CD14-positive monocyte (primary cell): ENCODE measurements at regions not wholly inside any gene's neighbourhood (a gene's known extent, or its start where the extent isn't known, plus 50 kb on each side); places are given as distances from the start of the nearest gene placed in this dataset.

Experiments
- DNase-seq, 3 donors: peaks; one replicate each; pipeline ENCODE4 v3.0.0-alpha.2; 2011 to 2022
- H2AFZ ChIP-seq: 2 replicates; pipeline ENCODE4 v1.6.0; 2012; ENCODE audit warnings: mild to moderate bottlenecking, low read depth, low read length, inconsistent platforms; ENCODE audit not compliant: insufficient read depth, poor library complexity, severe bottlenecking
- H3K27ac ChIP-seq, 2 donors: 1 replicate in 1 of 2; 2 replicates in 1 of 2; pipeline ENCODE4 v1.5.1; 2012 to 2013; ENCODE audit warnings: low read length in 2 of 2, control low read depth in 1 of 2, inconsistent platforms in 1 of 2, low read depth in 1 of 2, mild to moderate bottlenecking in 1 of 2
- H3K27me3 ChIP-seq, 2 donors: one replicate each; pipeline versions ENCODE4 v1.6.0 to v1.6.1; 2011 to 2013; ENCODE audit warnings: low read length in 2 of 2; ENCODE audit not compliant: control insufficient read depth in 2 of 2, insufficient read depth in 2 of 2
- H3K36me3 ChIP-seq, 2 donors: replicated peaks in 1 of 2; 1 replicate in 1 of 2; 2 replicates in 1 of 2; pipeline versions ENCODE4 v1.5.1 to v1.6.1; 2012 to 2013; ENCODE audit warnings: low read length in 2 of 2, control low read depth in 1 of 2, inconsistent platforms in 1 of 2, mild to moderate bottlenecking in 1 of 2; ENCODE audit not compliant: insufficient read depth in 2 of 2, control insufficient read depth in 1 of 2
- H3K4me1 ChIP-seq, 2 donors: 1 replicate in 1 of 2; 2 replicates in 1 of 2; pipeline versions ENCODE4 v1.5.1 to v1.6.1; 2012 to 2013; ENCODE audit warnings: low read length in 2 of 2, control low read depth in 1 of 2, inconsistent platforms in 1 of 2, mild to moderate bottlenecking in 1 of 2, moderate library complexity in 1 of 2; ENCODE audit not compliant: insufficient read depth in 2 of 2, control insufficient read depth in 1 of 2
- H3K4me2 ChIP-seq: replicated peaks from 2 replicates; pipeline ENCODE3; 2012; ENCODE audit warnings: low read length, moderate library complexity, mild to moderate bottlenecking; ENCODE audit not compliant: poor library complexity, severe bottlenecking; ENCODE audit errors: extremely low read depth
- H3K4me3 ChIP-seq, 3 experiments: fragments of 200-600 bp in 1 of 3; sonication (generic) in 1 of 3; replicated peaks in 1 of 3; 1 replicate in 2 of 3; 2 replicates in 1 of 3; pipeline ENCODE4 v1.5.1; 2011 to 2013; ENCODE audit warnings: low read length in 3 of 3, mild to moderate bottlenecking in 3 of 3, control low read depth in 2 of 3, low read depth in 2 of 3, inconsistent platforms in 1 of 3, moderate library complexity in 1 of 3
- H3K79me2 ChIP-seq: 2 replicates; pipeline ENCODE4 v1.6.0; 2012; ENCODE audit warnings: mild to moderate bottlenecking, control low read depth, inconsistent platforms, low read length, moderate library complexity; ENCODE audit not compliant: insufficient read depth
- H3K9ac ChIP-seq: 2 replicates; pipeline ENCODE4 v1.6.0; 2017; ENCODE audit warnings: low read length, mild to moderate bottlenecking; ENCODE audit not compliant: insufficient read depth, poor library complexity, severe bottlenecking
- H3K9me3 ChIP-seq, 2 donors: replicated peaks in 1 of 2; 1 replicate in 1 of 2; 2 replicates in 1 of 2; pipeline versions ENCODE4 v1.5.1 to v1.6.1; 2012 to 2013; ENCODE audit warnings: low read length in 2 of 2, control low read depth in 1 of 2; ENCODE audit not compliant: control insufficient read depth in 1 of 2, insufficient read depth in 1 of 2
- H4K20me1 ChIP-seq: 2 replicates; pipeline ENCODE4 v1.6.0; 2012; ENCODE audit warnings: mild to moderate bottlenecking, low read length, control low read depth, moderate library complexity; ENCODE audit not compliant: insufficient read depth
- H3K27ac Mint-ChIP-seq, 7 donors: one replicate each; pipeline ENCODE4 v1.8.0; 2020; ENCODE audit warnings: mild to moderate bottlenecking in 7 of 7, mixed read lengths in 7 of 7, moderate library complexity in 6 of 7, inconsistent platforms in 2 of 7
- H3K27me3 Mint-ChIP-seq, 3 donors: one replicate each; pipeline ENCODE4 v1.8.0; 2021 to 2022; ENCODE audit warnings: low read depth in 3 of 3, mild to moderate bottlenecking in 3 of 3, mixed read lengths in 3 of 3, moderate library complexity in 3 of 3, inconsistent platforms in 1 of 3
- H3K36me3 Mint-ChIP-seq, 2 donors: one replicate each; pipeline ENCODE4 v1.8.0; 2020; ENCODE audit warnings: mixed read lengths in 2 of 2, inconsistent platforms in 1 of 2, mild to moderate bottlenecking in 1 of 2
- H3K4me1 Mint-ChIP-seq: one replicate; pipeline ENCODE4 v1.8.0; 2020; ENCODE audit warnings: mild to moderate bottlenecking, mixed read lengths
- H3K4me3 Mint-ChIP-seq, 2 donors: one replicate each; pipeline ENCODE4 v1.8.0; 2020; ENCODE audit warnings: mild to moderate bottlenecking in 2 of 2, mixed read lengths in 2 of 2, moderate library complexity in 1 of 2
- H3K9me3 Mint-ChIP-seq, 7 donors: one replicate each; pipeline ENCODE4 v1.8.0; 2020 to 2022; ENCODE audit warnings: mixed read lengths in 7 of 7, mild to moderate bottlenecking in 6 of 7, moderate library complexity in 6 of 7, inconsistent platforms in 2 of 7
- CTCF ChIP-seq: fragments of 200-600 bp; IDR thresholded peaks from one replicate; pipeline ENCODE4 v1.8.0; 2022; ENCODE audit warnings: antibody characterized with exemption, mild to moderate bottlenecking
- whole genome bisulfite sequencing: methylation state at CpG from one replicate; pipeline ENCODE4 v1.1.5; 2013; ENCODE audit warnings: missing lambda C conversion rate; ENCODE audit not compliant: insufficient coverage; 5-methylcytosine and 5-hydroxymethylcytosine counted together
- intact Hi-C, 2 donors: fragments of 100-400 bp; cut with micrococcal nuclease; formaldehyde crosslinking; loops; one replicate each; pipeline versions ENCODE4 v1.15.0 to v1.15.1; 2023

GRCh38 chr12:131460520-131460919, 250.4 kb upstream of the SFSWAP start:
- Mint-ChIP-seq H3K27ac (no peak overlapping the region), H3K36me3 (no peaks in the 10 kb centered on the region), H3K27me3 (peaks cover 2 to 5% (median 4%) of the 10 kb centered on the region in 3 donors), H3K4me3 (no peak overlapping the region), H3K4me1 (no peaks in the 10 kb centered on the region), H3K9me3 (no peaks in the 10 kb centered on the region)
- Histone ChIP-seq H3K9me3 (no peaks in the 10 kb centered on the region), H3K9ac (no peak overlapping the region), H3K36me3 (no peaks in the 10 kb centered on the region), H3K4me3 (no peak overlapping the region), H3K4me2 (no peak overlapping the region), H3K79me2 (no peaks in the 10 kb centered on the region), H2AFZ (no peak overlapping the region), H3K27me3 (no peaks in the 10 kb centered on the region), H3K4me1 (no peaks in the 10 kb centered on the region), H3K27ac (no peak overlapping the region), H4K20me1 (no peaks in the 10 kb centered on the region)
- intact Hi-C loops: no loop called here
- no peak for TF ChIP-seq CTCF
- WGBS: 90% methylated on average over 2 of the region's 5 CpGs
- no peak for DNase-seq

- H3K79me2 ChIP-seq: no peaks in the 10 kb centered on the region
- WGBS: 94% methylated on average over 1 of the region's 2 CpGs
- Mint-ChIP-seq H3K27ac (no peak overlapping the region), H3K9me3 (no peaks in the 10 kb centered on the region), H3K4me3 (no peak overlapping the region), H3K27me3 (peaks cover 2 to 5% (median 4%) of the 10 kb centered on the region in 3 donors), H3K36me3 (no peaks in the 10 kb centered on the region), H3K4me1 (no peaks in the 10 kb centered on the region)
- no peaks in the 10 kb centered on the region for H3K36me3 ChIP-seq
- no peak for TF ChIP-seq CTCF
- no peak overlapping the region for H2AFZ ChIP-seq
- no peaks in the 10 kb centered on the region for H3K9me3 ChIP-seq
- no peaks in the 10 kb centered on the region for H3K4me1 ChIP-seq
- no peak overlapping the region for H3K9ac ChIP-seq
- no peak overlapping the region for H3K4me3 ChIP-seq
- intact Hi-C loops: no loop called here
- no peak overlapping the region for H3K27ac ChIP-seq
- no peak for DNase-seq
- no peak overlapping the region for H3K4me2 ChIP-seq
- no peaks in the 10 kb centered on the region for H3K27me3 ChIP-seq
- no peaks in the 10 kb centered on the region for H4K20me1 ChIP-seq
Observed at GRCh38 chr12:131461096-131461495, 249.8 kb upstream of the SFSWAP start.
